ENCODE measurements at regions not wholly inside any gene's neighbourhood (a gene's known extent, or its start where the extent isn't known, plus 50 kb on each side); places are given as distances from the start of the nearest gene placed in this dataset.
"Not testable (repeated sequence)": the region's sequence is repeated elsewhere in the genome, so short reads cannot be mapped to it uniquely, and the experiment has no call there.

DNA sequence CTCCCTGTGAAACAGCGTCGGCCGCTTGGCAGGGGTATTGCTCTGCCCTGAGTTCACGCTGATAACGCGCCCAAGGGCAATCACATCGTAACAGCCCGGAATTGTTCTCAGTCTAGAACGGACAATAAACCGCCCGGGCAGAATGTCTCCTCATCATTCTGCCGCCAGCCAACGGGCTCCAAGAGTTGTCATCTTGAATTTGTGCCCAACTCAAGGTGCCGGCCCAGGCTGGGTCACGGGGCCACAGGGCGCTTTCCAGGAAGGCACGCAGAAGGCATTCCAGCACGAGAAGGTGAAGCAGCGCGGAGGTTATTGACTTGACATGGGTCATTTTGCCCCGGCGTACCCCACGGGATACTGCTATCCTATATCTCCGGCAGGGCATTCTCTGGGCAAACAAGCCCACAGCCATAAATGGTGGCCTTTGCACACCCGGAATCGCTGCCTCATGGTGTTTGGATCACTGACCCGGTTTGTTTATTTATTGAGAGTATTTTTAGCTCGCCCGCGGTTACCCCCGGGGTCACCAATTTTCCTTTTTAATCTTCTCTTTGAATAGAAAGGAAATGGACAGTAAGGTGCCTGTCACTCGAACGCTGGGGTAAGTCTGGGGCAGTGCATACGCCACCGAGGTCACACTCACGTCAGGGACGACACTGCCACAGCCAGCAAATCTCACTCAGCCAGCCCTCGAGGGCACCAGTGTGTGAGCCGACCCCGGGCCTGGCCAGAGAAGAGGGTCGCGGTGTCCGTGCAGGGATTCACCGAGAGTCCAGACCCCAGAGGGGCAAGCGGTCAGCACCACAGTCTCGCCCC, 72.4 kb upstream of the FGF3 start:
- no peak for TF ChIP-seq TAF1 (IDR thresholded peaks at IDR 0.05; ENCODE audit: low read depth, low read length)
- no peak for TF ChIP-seq POLR2A (IDR thresholded peaks at IDR 0.05; ENCODE audit: low read depth, low read length)
- TF ChIP-seq SPI1 (IDR thresholded peaks at IDR 0.05; ENCODE audit: low read depth, low read length), result no peak
- DNase-seq (ENCODE audit: insufficient read length, low spot score) (no peak), FAIRE-seq (no peak)

DNA sequence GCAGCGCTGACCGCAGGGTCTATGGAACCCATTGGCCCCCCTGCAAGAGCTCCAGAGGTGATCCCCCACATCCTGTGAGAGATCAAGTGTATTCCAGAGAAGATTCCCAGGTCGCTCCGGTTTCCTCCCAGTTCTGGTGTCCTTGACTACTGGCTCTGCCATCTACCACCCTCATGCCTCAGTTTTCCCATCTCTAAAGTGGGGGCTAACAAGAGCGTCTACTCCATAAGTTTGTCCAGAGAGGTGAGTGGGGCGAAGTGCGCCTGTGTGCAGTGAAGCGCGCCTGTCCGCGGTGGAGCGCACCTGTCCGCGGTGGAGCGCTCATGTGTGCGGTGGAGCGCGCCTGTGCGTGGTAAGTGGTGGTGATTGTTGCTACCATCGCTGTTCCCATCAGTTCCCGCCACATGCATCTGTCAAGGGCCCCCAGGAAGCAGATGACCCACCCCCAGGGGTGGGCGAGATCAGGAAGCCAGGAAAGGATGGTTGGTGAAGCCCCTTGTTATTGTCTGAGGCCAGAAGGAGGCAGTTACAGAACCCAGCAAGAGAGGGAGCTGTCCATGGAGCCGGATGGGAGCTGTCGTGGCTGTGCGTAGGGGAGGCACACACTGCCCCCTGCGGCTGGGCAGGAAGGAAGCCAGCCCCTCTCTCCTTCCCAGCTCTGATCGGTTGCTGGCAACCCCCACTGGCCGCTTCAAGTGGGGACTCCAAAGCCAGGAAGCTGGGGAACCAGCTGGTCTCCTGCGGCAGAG, 73.2 kb upstream of the FGF3 start:
- no peak for FAIRE-seq
- DNase-seq (ENCODE audit: insufficient read length, low spot score), result no peak
- TF ChIP-seq POLR2A (IDR thresholded peaks at IDR 0.05; ENCODE audit: low read depth, low read length), result no peak

DNA sequence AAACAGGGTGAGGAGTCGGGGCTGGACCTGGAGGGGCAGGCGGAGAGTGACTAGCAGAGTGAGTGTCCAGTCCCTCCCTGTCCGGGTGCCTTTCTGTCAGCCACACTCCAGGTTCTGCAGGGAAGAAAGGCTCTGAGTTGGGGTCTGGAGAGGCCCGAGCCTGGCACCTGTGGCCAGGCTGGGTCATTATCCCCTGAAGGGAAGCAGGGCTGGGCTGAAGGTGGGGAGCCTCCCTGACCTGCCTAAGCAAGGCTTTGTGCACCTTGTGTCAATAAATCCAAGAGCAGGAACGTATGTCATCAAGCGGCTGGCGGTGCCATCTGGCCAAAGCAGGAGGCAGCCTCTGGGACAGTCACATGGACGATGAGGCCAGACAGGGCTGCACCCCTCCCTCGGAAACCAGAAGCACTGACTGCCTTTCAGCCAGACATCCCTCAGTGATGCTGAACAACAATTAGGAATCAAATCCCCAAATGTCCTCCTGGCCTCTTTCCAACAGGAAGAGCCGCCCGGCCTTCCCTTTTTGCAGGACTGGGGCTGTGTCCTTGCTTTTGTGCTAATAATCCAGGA, 73.9 kb upstream of the FGF3 start:
- no peak for DNase-seq (ENCODE audit: insufficient read length, low spot score)
- no peak for FAIRE-seq
- no peak for TF ChIP-seq PAX5 (IDR thresholded peaks at IDR 0.05; ENCODE audit: insufficient read depth, low read length, severe bottlenecking)
- no peak for TF ChIP-seq TAF1 (IDR thresholded peaks at IDR 0.05; ENCODE audit: low read depth, low read length)
- TF ChIP-seq SPI1 (IDR thresholded peaks at IDR 0.05; ENCODE audit: low read depth, low read length), result no peak
- TF ChIP-seq POU2F2 (IDR thresholded peaks at IDR 0.05; ENCODE audit: low read depth, low read length), result no peak
- TF ChIP-seq POLR2AphosphoS5 (IDR thresholded peaks at IDR 0.05; ENCODE audit: low read depth, low read length), result no peak
- TF ChIP-seq POLR2A (IDR thresholded peaks at IDR 0.05; ENCODE audit: low read depth, low read length), result no peak

DNA sequence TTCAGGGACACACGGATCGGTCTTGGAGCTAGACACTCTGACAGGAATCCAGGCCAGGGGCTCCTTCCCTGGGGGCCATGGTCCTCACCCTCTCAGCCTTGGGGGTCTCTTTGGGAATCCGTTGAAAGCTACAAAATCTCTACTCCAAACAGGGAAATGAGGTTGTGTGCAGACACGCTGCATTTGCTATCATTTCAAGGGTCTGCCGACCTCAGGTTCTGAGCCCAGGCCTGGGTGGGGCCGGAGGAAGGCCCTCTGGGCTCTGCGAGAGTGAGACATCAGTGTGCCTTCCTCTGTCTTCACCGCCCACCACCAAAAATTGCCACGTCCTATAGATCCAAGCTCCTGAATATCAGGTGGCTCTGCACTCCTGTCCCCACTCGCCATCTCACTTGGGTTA, 74.4 kb upstream of the FGF3 start:
- FAIRE-seq (no peak), DNase-seq (ENCODE audit: insufficient read length, low spot score) (no peak)
- TF ChIP-seq POU2F2 (IDR thresholded peaks at IDR 0.05; ENCODE audit: low read depth, low read length), result no peak
- TF ChIP-seq SPI1 (IDR thresholded peaks at IDR 0.05; ENCODE audit: low read depth, low read length), result no peak
- no peak for TF ChIP-seq POLR2AphosphoS5 (IDR thresholded peaks at IDR 0.05; ENCODE audit: low read depth, low read length)
- TF ChIP-seq PAX5 (IDR thresholded peaks at IDR 0.05; ENCODE audit: insufficient read depth, low read length, severe bottlenecking), result no peak
- no peak for TF ChIP-seq TAF1 (IDR thresholded peaks at IDR 0.05; ENCODE audit: low read depth, low read length)
- no peak for TF ChIP-seq POLR2A (IDR thresholded peaks at IDR 0.05; ENCODE audit: low read depth, low read length)

DNA sequence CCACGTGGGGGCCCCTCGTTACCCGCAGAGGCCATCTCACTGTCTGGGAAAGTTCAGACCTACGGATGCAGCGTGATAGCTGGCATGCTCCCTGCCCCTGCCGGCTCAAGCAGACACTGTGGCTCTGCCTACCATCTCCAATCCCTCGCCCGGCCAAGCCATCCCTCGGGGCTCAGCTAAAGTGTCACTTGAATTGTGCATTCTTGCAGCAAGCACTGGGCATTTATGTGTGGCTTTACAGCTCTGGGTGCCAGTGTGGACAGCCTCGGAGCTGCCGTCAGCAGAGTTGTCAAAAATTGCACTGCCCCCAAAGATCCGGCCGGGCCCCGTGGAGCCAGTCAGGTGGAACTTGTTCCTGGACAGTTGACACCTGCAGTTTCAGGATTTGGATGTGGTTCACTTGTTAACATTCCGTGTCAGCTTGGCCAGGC, 75.0 kb upstream of the FGF3 start:
- FAIRE-seq, result no peak
- no peak for DNase-seq (ENCODE audit: insufficient read length, low spot score)
- TF ChIP-seq PAX5 (IDR thresholded peaks at IDR 0.05; ENCODE audit: insufficient read depth, low read length, severe bottlenecking) (no peak), POLR2A (IDR thresholded peaks at IDR 0.05; ENCODE audit: low read depth, low read length) (no peak), SPI1 (IDR thresholded peaks at IDR 0.05; ENCODE audit: low read depth, low read length) (no peak), POLR2AphosphoS5 (IDR thresholded peaks at IDR 0.05; ENCODE audit: low read depth, low read length) (no peak), POU2F2 (IDR thresholded peaks at IDR 0.05; ENCODE audit: low read depth, low read length) (no peak), TAF1 (IDR thresholded peaks at IDR 0.05; ENCODE audit: low read depth, low read length) (no peak)

DNA sequence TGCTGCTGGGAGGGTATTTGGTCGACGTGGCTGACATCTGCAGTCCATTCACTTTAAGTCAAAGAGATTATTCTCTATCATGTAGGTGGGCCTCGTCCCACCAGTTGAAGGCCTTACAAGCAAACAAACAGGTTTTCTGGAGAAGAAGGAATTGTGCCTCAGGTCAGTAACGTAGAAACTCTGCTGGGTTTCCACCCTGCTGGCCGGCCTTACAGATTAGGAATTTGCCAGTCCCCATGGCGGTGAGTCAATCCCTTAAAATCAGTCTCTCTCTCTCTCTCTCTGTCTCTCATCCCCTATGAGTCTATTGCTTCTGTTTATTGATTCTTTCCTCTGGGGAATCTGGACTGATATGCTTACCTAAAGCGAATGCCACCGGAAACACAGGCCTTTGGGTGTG, 75.4 kb upstream of the FGF3 start:
- DNase-seq (ENCODE audit: insufficient read length, low spot score) (no peak), FAIRE-seq (no peak)
- TF ChIP-seq POLR2AphosphoS5 (IDR thresholded peaks at IDR 0.05; ENCODE audit: low read depth, low read length) (no peak), POU2F2 (IDR thresholded peaks at IDR 0.05; ENCODE audit: low read depth, low read length) (no peak), TAF1 (IDR thresholded peaks at IDR 0.05; ENCODE audit: low read depth, low read length) (no peak), SPI1 (IDR thresholded peaks at IDR 0.05; ENCODE audit: low read depth, low read length) (no peak), PAX5 (IDR thresholded peaks at IDR 0.05; ENCODE audit: insufficient read depth, low read length, severe bottlenecking) (no peak), POLR2A (IDR thresholded peaks at IDR 0.05; ENCODE audit: low read depth, low read length) (no peak)

DNA sequence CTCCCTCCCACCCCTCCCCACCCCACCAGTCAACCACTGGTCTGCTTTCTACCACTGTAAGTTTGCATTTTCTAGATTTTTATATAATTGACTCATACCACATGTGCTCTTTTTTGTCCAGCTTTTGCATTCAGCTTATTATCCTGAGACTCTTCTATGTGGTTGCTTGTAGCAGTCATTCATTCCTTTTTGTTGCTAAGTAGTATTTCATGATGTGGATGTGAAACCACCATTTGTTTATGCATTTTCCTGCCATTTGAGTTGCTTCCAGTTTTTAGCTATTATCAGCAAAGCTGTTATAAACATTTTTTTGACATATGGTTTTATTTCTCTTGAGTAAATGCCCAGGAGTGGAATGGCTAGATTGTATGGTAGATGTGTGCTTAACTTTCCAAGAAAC, 77.0 kb upstream of the FGF3 start:
- FAIRE-seq (no peak), DNase-seq (ENCODE audit: insufficient read length, low spot score) (no peak)
- TF ChIP-seq TAF1 (IDR thresholded peaks at IDR 0.05; ENCODE audit: low read depth, low read length), result no peak
- TF ChIP-seq SPI1 (IDR thresholded peaks at IDR 0.05; ENCODE audit: low read depth, low read length), result no peak
- TF ChIP-seq PAX5 (IDR thresholded peaks at IDR 0.05; ENCODE audit: insufficient read depth, low read length, severe bottlenecking), result no peak
- TF ChIP-seq POLR2A (IDR thresholded peaks at IDR 0.05; ENCODE audit: low read depth, low read length), result no peak
- TF ChIP-seq POU2F2 (IDR thresholded peaks at IDR 0.05; ENCODE audit: low read depth, low read length), result no peak
- TF ChIP-seq POLR2AphosphoS5 (IDR thresholded peaks at IDR 0.05; ENCODE audit: low read depth, low read length), result no peak

DNA sequence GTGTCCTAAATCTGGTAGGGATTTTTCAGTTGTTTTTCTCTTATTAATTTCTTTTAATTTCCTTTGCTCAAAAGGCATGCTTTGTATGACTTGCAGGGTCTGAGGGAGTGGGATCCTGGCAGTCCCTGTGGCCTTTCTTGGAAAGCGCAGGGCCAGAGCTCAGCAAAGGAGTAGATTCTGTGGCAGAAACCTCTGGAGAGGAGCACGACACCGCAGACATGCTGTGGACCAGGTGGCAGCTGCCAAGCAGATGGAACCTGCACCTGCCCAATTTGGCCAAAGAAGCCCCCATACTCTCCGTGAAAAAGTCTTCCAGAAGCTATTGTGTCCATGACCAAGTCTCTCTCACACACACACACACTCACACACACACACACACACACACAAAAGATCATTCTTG, 78.9 kb upstream of the FGF3 start:
- no peak for DNase-seq (ENCODE audit: insufficient read length, low spot score)
- FAIRE-seq, result no peak

DNA sequence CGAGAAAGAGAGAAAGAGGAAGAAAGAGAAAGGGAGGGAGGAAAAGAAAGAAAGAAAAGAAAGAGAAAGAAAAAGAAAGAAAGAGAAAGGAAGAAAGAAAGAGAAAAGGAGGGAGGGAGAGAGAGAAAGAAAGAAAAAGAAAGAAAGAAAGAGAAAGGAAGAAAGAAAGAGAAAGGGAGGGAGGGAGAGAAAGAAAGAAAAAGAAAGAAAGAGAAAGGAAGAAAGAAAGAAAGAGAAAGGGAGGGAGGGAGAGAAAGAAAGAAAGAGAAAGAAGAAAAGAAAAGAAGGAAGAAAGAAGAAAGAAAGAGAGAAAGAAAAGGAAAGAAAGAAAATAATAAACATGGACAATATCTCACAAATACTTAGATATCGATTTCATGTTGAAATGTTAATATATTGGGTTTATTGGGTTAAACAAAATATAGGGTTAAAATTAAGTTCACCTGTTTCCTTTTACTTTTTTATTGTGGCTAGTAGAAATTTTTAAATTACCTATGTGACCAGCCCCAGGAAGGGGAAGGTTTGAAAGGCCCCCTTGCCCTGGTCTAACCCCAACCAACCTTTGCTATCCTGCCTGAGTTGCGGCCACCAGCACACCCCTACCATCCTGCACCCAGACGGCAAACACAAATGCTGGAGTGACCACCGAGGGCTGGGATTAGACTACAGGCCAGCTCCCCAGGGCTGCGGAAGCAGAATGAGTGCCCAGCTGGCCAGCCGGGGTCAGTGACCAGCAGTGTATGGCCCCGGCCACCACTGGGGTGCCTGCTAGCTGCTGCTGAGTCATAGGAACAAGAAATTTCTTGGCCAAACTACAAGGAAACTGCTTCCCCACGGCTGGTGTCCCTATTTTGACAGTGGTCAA, 81.0 kb upstream of the FGF3 start:
- FAIRE-seq, result no peak
- TF ChIP-seq PAX5 (IDR thresholded peaks at IDR 0.05; ENCODE audit: insufficient read depth, low read length, severe bottlenecking) (no peak), SPI1 (IDR thresholded peaks at IDR 0.05; ENCODE audit: low read depth, low read length) (no peak), POLR2AphosphoS5 (IDR thresholded peaks at IDR 0.05; ENCODE audit: low read depth, low read length) (no peak), POLR2A (IDR thresholded peaks at IDR 0.05; ENCODE audit: low read depth, low read length) (no peak), TAF1 (IDR thresholded peaks at IDR 0.05; ENCODE audit: low read depth, low read length) (no peak), POU2F2 (IDR thresholded peaks at IDR 0.05; ENCODE audit: low read depth, low read length) (no peak)
- DNase-seq (ENCODE audit: insufficient read length, low spot score), result no peak

More for the DNA sequence above, 78.9 kb upstream of the FGF3 start:
- TF ChIP-seq PAX5 (IDR thresholded peaks at IDR 0.05; ENCODE audit: insufficient read depth, low read length, severe bottlenecking) (no peak), POLR2AphosphoS5 (IDR thresholded peaks at IDR 0.05; ENCODE audit: low read depth, low read length) (no peak), TAF1 (IDR thresholded peaks at IDR 0.05; ENCODE audit: low read depth, low read length) (no peak), POLR2A (IDR thresholded peaks at IDR 0.05; ENCODE audit: low read depth, low read length) (no peak), POU2F2 (IDR thresholded peaks at IDR 0.05; ENCODE audit: low read depth, low read length) (no peak), SPI1 (IDR thresholded peaks at IDR 0.05; ENCODE audit: low read depth, low read length) (no peak)

DNA sequence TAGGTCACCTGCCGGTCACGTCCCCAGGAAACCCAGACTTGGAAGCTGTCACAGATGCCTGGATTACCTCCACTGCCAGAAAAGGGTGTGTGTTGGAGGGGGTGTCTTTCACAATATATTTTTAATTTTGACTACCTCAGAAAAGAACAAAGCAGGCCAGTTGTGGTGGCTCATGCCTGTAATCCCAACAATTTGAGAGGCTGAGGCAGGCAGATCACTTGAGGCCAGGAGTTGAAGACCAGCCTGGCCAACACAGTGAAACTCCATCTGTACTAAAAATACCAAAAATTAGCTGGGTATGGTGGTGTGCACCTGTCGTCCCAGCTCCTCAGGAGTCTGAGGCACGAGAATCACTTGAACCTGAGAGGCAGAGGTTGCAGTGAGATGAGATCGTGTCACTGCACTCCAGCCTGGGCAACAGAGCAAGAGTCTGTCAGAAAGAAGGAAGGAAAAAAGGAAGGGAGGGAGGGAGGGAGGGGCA, 81.6 kb upstream of the FGF3 start:
- not testable (repeated sequence) for FAIRE-seq; DNase-seq (ENCODE audit: insufficient read length, low spot score)

Data from GM12891 (cell line).